Upper lobe of left lung (tissue), 4 donors: ENCODE measurements at regions not wholly inside any gene's neighbourhood (a gene's known extent, or its start where the extent isn't known, plus 50 kb on each side); places are given as distances from the start of the nearest gene placed in this dataset.

Source experiments
- CTCF ChIP-seq, 6 experiments: fragments of 450-650 bp in 4 of 6; fragments of 200-600 bp in 2 of 6; sonication (generic) in 2 of 6; IDR thresholded peaks; one replicate each; pipeline ENCODE4 v1.5.1; 2016 to 2019; ENCODE audit warnings: antibody characterized with exemption in 6 of 6
- EP300 ChIP-seq, 4 donors: sonication (generic); formaldehyde crosslinking; IDR thresholded peaks; one replicate each; pipeline ENCODE4 v1.5.1; 2017; ENCODE audit warnings: antibody characterized with exemption in 4 of 4, control low read depth in 2 of 4
- POLR2A ChIP-seq, 4 donors: fragments of 450-650 bp; IDR thresholded peaks; one replicate each; pipeline ENCODE4 v1.5.1; 2016 to 2017; ENCODE audit warnings: antibody characterized with exemption in 4 of 4, mild to moderate bottlenecking in 2 of 4
- POLR2AphosphoS5 ChIP-seq, 2 donors: sonication (generic); formaldehyde crosslinking; IDR thresholded peaks; one replicate each; pipeline ENCODE4 v1.5.1; 2017; ENCODE audit warnings: antibody characterized with exemption in 2 of 2

DNA sequence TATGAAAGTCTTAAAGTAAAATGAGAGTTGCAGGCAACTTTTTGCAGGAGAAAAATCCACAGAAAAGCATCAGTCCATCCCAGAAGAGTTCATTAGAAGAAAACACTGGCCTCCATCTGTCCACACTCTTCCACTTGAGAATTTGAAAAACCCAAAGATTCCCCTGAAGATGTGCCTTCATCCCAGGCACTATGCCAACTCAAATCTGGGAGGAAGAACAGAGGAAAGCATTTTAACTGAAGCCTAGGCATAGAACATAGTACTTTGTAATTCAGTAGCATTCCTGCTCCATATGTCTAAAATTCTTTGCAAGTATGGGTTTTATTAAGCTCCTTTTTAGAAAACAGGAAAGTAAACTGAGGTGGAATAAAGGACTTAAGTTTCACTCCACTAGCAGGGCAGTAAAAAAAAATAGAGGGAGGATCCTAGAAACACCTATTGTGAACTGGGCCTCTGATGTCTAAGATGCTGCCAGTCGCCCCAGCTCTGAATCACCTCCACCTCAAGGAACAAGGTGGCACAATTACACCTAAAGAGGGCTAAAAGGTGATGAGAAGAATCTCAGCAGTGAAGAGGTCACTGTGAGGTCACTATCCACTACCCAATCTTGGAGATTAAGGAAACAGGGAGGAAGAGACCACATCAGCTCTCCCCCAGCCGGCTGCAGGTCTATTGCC lies 141.9 kb upstream of the FAM241A start:
- TF ChIP-seq CTCF (IDR thresholded peaks at IDR 0.05) (no peak), EP300 (IDR thresholded peaks at IDR 0.05) (no peak), POLR2A (IDR thresholded peaks at IDR 0.05) (no peak), POLR2AphosphoS5 (IDR thresholded peaks at IDR 0.05) (no peak)
